Stimulated activated naive CD4-positive, alpha-beta T cell treated with Interleukin-2 at 50 U/mL for 16 hours (primary cell): ENCODE measurements at regions not wholly inside any gene's neighbourhood (a gene's known extent, or its start where the extent isn't known, plus 50 kb on each side); places are given as distances from the start of the nearest gene placed in this dataset.
"Not testable (repeated sequence)": the region's sequence is repeated elsewhere in the genome, so short reads cannot be mapped to it uniquely, and the experiment has no call there.

Experiments
- DNase-seq: peaks from one replicate; lab custom pipeline; 2025; lab: John Stamatoyannopoulos, UW

DNA sequence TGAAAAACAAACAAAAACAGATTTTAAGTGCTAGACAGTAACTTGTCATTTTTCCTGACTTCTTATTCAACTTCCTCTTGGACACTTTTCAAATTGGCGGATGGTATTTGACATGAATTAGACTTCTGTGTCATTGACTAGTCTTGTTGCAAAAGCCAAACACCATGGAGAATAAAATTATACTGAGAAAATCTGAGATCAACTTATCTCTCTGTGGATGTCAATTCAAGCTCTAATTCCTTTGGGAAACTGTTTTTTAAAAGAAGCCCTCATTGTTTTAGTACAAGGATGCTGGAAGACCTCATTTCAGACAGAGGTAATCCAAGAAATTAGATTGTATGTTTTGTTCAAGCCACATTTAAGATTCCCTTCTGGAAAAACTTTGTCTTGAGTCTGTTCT, 831.0 kb downstream of the SEMA5A start:
- no peak for DNase-seq

- DNase-seq = no peak
These were observed 826.1 kb downstream of the SEMA5A start for GRCh38 chr5:8719796-8720195.

DNA sequence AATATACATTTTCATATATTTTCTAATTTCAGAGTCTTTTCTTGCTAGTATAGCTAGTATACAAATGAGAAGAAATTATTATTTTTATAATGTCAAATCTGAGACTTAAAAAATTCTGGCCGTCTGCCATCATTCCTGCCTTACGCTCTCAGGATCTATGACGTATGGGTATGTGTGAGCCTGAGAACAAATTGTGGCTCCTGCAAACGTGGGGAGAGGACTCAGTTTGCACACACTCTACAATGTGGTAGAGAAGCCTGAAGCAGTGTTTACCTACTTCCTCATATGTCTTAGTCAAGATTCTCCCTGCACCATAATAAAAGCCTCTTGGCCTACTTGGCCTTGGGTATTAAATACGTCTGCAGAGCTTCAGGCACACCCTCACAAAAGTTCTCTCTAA, 825.4 kb downstream of the SEMA5A start:
- DNase-seq = no peak

DNA sequence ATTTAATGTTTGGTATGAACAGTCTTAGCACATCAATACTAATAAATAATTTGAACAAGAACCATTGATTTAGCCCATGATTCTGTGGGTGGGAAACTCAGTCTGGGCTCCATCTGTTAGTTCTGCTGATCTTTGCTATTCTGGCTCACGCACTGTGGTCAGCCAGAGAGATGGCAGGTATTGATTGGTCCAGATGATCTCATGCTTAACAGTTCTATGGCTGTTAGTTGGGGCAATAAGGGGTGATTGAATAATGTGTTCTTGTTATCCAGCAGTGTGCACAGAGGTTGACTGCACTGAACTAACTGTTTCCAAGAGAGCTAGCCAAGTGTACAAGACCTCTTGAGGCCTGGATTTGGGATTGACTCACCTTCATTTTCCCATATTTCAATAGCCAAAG, 824.3 kb downstream of the SEMA5A start:
- no peak for DNase-seq

- no peak for DNase-seq
These were observed 819.4 kb downstream of the SEMA5A start for GRCh38 chr5:8726383-8727036.

GRCh38 chr5:8727396-8727795, 818.5 kb downstream of the SEMA5A start:
- DNase-seq = no peak

DNA sequence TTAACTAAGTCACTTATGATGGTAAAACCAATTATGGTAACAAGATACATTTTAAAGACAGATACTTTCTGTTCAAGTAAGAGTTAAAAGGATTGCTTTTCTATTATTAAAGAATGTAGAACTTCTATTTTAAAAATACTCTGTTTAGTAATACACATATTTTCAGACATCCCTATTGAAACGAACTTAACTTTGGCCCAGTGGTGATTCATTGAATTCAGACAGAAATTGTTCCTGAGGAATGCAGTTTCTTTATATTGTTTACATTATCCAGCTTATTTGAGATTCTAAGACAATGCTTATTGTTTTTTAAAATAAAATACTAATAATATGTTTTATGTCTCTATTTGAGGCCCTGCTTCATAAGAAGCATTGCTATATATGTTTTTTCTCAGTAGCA, 816.4 kb downstream of the SEMA5A start:
- no peak for DNase-seq

DNA sequence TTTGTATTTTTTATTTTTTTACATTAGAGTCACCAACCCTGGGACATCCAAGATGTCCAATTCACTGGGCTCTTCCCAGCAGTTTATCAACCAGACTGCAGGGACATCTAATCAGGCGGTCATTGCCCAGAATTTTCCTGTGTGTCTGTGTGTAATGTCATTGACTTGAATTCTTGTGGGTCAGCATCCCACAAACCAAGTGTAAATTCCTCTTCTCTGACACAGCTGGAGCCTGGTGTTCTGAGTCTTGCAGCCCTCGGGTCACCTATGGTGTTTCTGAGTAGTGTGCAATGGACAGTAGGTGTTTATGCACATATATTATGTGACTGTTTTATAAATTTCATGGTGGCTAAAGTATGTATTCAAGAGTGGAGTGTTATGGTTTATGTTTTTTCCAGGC, 815.7 kb downstream of the SEMA5A start:
- DNase-seq = no peak

GRCh38 chr5:8731110-8731509, 814.8 kb downstream of the SEMA5A start:
- DNase-seq = not testable (repeated sequence)

GRCh38 chr5:8740595-8740994, 805.3 kb downstream of the SEMA5A start:
- DNase-seq = no peak

DNA sequence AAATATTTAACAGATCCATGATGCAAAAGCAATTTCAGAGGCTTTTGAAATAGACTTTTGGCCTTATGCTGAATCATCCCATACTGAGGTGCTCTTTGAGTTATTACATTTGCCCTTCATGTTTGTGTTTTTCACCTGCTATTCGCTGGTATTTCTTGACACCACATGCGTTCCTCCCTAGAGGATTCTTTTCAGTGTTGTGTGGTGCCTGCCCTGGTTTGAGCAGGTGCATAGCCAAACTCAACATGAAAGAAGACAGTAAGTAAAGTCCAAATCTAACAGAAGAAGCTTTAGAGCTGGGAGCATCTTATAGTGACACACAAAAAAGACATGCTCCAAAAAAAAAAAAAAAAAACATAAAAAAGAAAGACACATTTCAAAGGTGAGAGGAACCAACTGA, 796.3 kb downstream of the SEMA5A start:
- no peak for DNase-seq

- DNase-seq = no peak
These were observed 795.8 kb downstream of the SEMA5A start for GRCh38 chr5:8750100-8750499.

- DNase-seq = no peak
These were observed 793.9 kb downstream of the SEMA5A start for GRCh38 chr5:8751971-8752370.

DNA sequence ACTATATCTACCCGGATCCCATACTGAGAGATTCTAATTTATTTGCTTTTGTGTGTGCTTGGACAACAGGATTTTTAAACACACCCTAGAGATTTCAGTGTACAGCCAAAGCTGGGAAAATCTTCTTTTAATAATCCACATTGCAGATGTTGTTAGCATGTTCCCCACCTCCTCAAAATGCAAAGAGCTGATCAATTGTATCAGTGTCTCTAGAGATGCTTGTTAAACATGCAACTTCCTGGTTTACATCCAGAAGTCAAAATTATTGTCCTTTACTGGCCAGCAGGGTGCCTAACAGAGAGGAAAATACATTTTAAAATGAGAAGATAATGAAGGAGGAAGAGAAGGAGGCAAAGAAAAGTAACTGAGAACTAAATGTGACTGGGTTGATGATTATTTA, 793.3 kb downstream of the SEMA5A start:
- no peak for DNase-seq

DNA sequence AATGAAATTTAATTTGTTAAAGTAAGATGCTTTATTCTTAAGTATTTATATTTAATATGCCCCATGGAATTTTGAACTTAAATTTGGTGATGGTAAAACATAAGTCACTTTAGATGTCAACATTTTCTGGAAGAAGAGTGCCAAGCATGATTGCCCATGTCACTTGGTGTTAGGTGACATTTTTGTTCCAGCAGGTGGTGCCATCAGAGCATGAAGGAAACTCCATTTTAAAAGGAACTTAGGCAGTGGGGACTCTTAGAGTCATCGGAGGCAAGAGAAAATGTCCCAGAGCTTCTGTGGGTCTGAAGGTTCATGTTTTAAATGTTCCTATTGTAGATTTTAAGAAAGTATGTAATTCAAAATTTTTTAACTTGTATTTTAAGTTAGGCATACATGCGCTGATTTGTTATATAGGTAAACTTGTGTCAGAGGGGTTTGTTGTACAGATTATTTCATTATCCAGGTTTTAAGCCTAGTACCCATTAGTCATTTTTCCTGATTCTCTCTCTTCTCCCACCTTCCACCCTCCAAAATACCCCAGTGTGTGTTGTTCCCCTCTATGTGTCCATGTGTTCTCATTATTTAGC, 789.3 kb downstream of the SEMA5A start:
- DNase-seq = no peak

DNA sequence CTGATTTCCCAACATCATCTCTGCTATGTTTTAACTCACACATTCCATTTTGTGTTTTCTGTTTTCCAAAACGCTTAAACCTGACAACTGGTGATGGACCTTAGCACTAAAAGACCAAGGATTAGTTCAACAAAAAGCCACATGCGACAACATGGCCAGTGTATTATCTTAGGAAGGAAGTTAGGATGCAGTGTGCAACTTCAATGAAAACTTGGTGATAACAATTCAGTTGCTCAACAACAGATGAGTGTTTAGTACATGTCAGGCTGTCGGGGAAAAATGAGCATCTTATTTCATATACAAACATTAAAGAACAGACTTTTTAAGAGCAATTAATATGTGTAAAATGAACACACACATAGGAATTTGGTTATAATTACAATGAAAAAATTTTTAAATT, 780.0 kb downstream of the SEMA5A start:
- no peak for DNase-seq

DNA sequence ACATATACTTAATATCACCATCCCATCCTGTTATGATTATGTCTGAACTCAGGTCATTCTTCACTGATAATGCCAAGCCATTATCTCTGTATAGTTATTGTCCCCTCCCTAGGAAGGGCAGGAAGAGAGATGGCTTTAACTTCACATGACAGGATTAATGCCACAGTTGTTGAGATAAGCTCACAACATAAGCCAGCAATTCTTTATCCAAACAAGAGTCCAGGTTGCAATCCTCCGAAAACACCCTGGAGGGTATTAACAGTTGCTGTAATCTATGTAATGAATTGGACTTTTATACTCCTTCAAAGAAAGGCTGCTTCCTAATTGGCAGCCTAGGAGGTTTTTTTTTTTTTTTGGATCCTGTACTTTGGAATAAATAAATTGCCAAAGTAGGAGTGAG, 779.4 kb downstream of the SEMA5A start:
- no peak for DNase-seq

DNA sequence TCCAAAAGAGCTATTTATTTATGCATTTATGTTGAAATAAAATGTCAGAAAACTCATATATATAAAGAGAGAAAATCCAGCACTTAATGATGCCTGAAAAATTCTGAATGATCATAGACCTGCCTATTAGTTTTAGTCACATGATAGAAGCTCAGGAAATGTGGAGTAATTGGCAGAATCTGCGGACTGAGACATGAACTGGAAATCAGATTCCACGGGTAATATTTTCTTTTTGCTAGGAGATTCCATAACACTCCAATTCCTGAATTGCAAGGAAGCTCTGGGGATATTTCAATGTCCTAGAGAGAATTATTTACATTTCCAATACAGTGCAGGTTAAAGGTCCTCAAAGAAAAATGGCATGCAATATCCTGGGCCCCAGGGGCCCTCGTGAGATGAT, 778.8 kb downstream of the SEMA5A start:
- no peak for DNase-seq

- DNase-seq = no peak
These were observed 778.1 kb downstream of the SEMA5A start for GRCh38 chr5:8767746-8768145.

GRCh38 chr5:8769631-8770030, 776.2 kb downstream of the SEMA5A start:
- no peak for DNase-seq

- no peak for DNase-seq
These were observed 775.4 kb downstream of the SEMA5A start for GRCh38 chr5:8770431-8770830.

- DNase-seq = no peak
These were observed 772.7 kb downstream of the SEMA5A start for GRCh38 chr5:8773046-8773615.

- no peak for DNase-seq
These were observed 761.2 kb downstream of the SEMA5A start for GRCh38 chr5:8784692-8785091.

GRCh38 chr5:8788246-8788645, 757.6 kb downstream of the SEMA5A start:
- DNase-seq = no peak
